ENCODE measurements at regions not wholly inside any gene's neighbourhood (a gene's known extent, or its start where the extent isn't known, plus 50 kb on each side); places are given as distances from the start of the nearest gene placed in this dataset.
A peak's percentile ranks its signal among the peaks of the same experiment; 100 is the strongest.
"Not testable (repeated sequence)": the region's sequence is repeated elsewhere in the genome, so short reads cannot be mapped to it uniquely, and the experiment has no call there.

DNA sequence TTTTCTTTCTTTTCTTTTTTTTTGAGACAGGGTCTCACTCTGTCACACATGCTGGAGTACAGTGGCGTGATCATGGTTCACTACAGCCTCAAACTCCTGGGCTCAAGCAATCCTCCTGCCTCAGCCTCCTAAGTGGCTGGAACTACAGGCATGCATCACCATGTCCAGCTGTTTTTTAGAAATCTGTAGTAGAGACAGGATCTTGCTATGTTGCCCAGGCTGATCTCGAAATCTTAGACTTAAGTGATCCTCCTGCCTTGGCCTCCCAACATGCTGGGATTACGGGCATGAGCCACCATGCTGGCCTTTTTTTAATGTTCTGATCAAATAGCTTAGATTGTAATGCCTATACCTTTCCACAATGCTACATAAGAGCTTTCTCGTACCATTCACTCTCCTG, 107.0 kb upstream of the KCTD7 start:
- DNase-seq = no peak
- H3K27me3 ChIP-seq = no peaks in the 10 kb centered on the region
- H3K4me1 ChIP-seq = no peaks in the 10 kb centered on the region
- no peaks in the 10 kb centered on the region for H3K9me3 ChIP-seq
- intact Hi-C loops (cut with DNase I) = no loop called here
- H3K27ac ChIP-seq = no peak overlapping the region
- H3K4me3 ChIP-seq = no peak overlapping the region
- no peaks in the 10 kb centered on the region for H3K36me3 ChIP-seq
- ATAC-seq = no peak
- no peak for TF ChIP-seq CTCF (IDR thresholded peaks at IDR 0.05)

GRCh38 chr7:66522518-66522917, 106.2 kb upstream of the KCTD7 start:
- intact Hi-C loops (cut with DNase I) = no loop called here
- H3K27ac ChIP-seq = no peak overlapping the region
- TF ChIP-seq CTCF (IDR thresholded peaks at IDR 0.05) = no peak
- ATAC-seq (peak; percentile 67), DNase-seq (no peak)
- H3K27me3 ChIP-seq = no peaks in the 10 kb centered on the region
- H3K9me3 ChIP-seq = no peaks in the 10 kb centered on the region
- H3K4me1 ChIP-seq = no peaks in the 10 kb centered on the region
- H3K4me3 ChIP-seq = no peak overlapping the region
- no peaks in the 10 kb centered on the region for H3K36me3 ChIP-seq

DNA sequence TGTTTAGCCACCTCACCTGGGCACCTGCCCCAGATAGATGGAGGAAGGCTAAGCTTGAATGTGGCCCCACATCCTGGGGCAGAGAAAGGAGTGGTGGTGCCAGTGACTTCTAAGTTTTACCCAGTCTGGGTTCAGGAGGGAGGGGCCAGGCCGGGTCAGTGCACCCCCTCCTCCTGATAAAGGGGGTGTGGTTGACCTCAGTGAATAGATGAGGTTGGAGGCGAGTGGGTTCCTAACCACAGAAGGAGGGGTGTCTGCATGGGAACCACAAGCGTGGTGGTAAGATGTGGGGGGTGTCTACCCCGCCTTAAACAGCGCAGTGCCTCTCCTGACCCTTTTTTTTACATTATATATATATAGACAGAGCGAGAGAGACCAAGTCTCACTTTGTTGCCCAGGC, 105.3 kb upstream of the KCTD7 start:
- intact Hi-C loops (cut with DNase I) = no loop called here
- no peak for TF ChIP-seq CTCF (IDR thresholded peaks at IDR 0.05)
- no peak overlapping the region for H3K4me3 ChIP-seq
- no peaks in the 10 kb centered on the region for H3K4me1 ChIP-seq
- no peaks in the 10 kb centered on the region for H3K36me3 ChIP-seq
- DNase-seq (no peak), ATAC-seq (no peak)
- no peaks in the 10 kb centered on the region for H3K27me3 ChIP-seq
- H3K27ac ChIP-seq = no peak overlapping the region
- H3K9me3 ChIP-seq = no peaks in the 10 kb centered on the region

- Histone ChIP-seq H3K27me3 (no peaks in the 10 kb centered on the region), H3K4me1 (no peaks in the 10 kb centered on the region), H3K27ac (no peak overlapping the region), H3K4me3 (no peak overlapping the region), H3K36me3 (peaks cover 0 to 4% of the 10 kb centered on the region in 2 donors), H3K9me3 (no peaks in the 10 kb centered on the region)
- TF ChIP-seq CTCF (IDR thresholded peaks at IDR 0.05) = no peak
- DNase-seq = no peak
- intact Hi-C loops (cut with DNase I) = no loop called here
- ATAC-seq = no peak
These were observed 103.9 kb upstream of the KCTD7 start for GRCh38 chr7:66524738-66525137.

- H3K36me3 ChIP-seq = peaks cover 0 to 17% of the 10 kb centered on the region in 2 donors
- ATAC-seq; DNase-seq; H3K9me3 ChIP-seq; H3K4me3 ChIP-seq; H3K27me3 ChIP-seq; H3K4me1 ChIP-seq; intact Hi-C loops (cut with DNase I); H3K27ac ChIP-seq: not testable (repeated sequence)
These were observed 101.9 kb upstream of the KCTD7 start for GRCh38 chr7:66526782-66527181.

GRCh38 chr7:66528652-66529051, 100.0 kb upstream of the KCTD7 start:
- Histone ChIP-seq H3K4me1 (no peaks in the 10 kb centered on the region), H3K36me3 (peaks cover 0 to 17% of the 10 kb centered on the region in 2 donors), H3K9me3 (no peaks in the 10 kb centered on the region), H3K4me3 (no peak overlapping the region), H3K27ac (no peak overlapping the region), H3K27me3 (no peaks in the 10 kb centered on the region)
- intact Hi-C loops (cut with DNase I) = no loop called here
- ATAC-seq = no peak
- no peak for DNase-seq
- TF ChIP-seq CTCF (IDR thresholded peaks at IDR 0.05) = no peak

All from left lung (tissue), 4 donors.